Lower lobe of right lung (tissue), 2 donors: ENCODE measurements at regions not wholly inside any gene's neighbourhood (a gene's known extent, or its start where the extent isn't known, plus 50 kb on each side); places are given as distances from the start of the nearest gene placed in this dataset. TPM values are rescaled to one million over a fixed set of nuclear protein-coding genes. Genes with fewer than 3 reads are reported as not detected.

Experiments
- ATAC-seq, 2 donors: fragments of 200-7000 bp; cut with Tn5 transposase; one replicate each; pipeline ENCODE4 v1.9.1; 2020 to 2022; ENCODE audit warnings: mild to moderate bottlenecking in 2 of 2, moderate library complexity in 2 of 2
- DNase-seq: peaks from one replicate; pipeline ENCODE4 v3.0.0-alpha.2; 2020
- H3K27ac ChIP-seq: fragments of 200-600 bp; one replicate; pipeline ENCODE4 v1.8.0; 2022
- H3K27me3 ChIP-seq: fragments of 200-600 bp; one replicate; pipeline ENCODE4 v1.8.0; 2022; ENCODE audit warnings: low read depth
- H3K36me3 ChIP-seq: fragments of 200-600 bp; one replicate; pipeline ENCODE4 v1.8.0; 2022; ENCODE audit warnings: mild to moderate bottlenecking
- H3K4me1 ChIP-seq: fragments of 200-600 bp; one replicate; pipeline ENCODE4 v1.8.0; 2022
- H3K4me3 ChIP-seq: fragments of 200-600 bp; one replicate; pipeline ENCODE4 v1.8.0; 2022; ENCODE audit warnings: mild to moderate bottlenecking
- H3K9me3 ChIP-seq: fragments of 200-600 bp; one replicate; pipeline ENCODE4 v1.8.0; 2022
- CTCF ChIP-seq: fragments of 200-600 bp; IDR thresholded peaks from one replicate; pipeline ENCODE4 v1.8.0; 2022; ENCODE audit warnings: antibody characterized with exemption, mild to moderate bottlenecking
- intact Hi-C: fragments of 100-400 bp; cut with DNase I; formaldehyde crosslinking; loops from one replicate; pipeline ENCODE4 v1.11.0; 2022
- microRNA-seq: library from miRNA; unstranded; fragments of <30 nt; microRNA quantifications from one replicate; pipeline ENCODE4 v1.2.0, GENCODE V29; 2020; ENCODE audit warnings: borderline number of aligned reads
- donor health status: DM: no; HTN: yes; CAD: no; lungs with severe emphysema.

- DNase-seq: no peak
- no peak for ATAC-seq
- Histone ChIP-seq H3K4me1 (no peaks in the 10 kb centered on the region), H3K36me3 (no peaks in the 10 kb centered on the region), H3K27ac (no peak overlapping the region), H3K27me3 (peaks cover 5% of the 10 kb centered on the region), H3K9me3 (no peaks in the 10 kb centered on the region), H3K4me3 (no peak overlapping the region)
- no peak for TF ChIP-seq CTCF
- intact Hi-C loops: no loop called here
These were observed 65.5 kb upstream of the SKOR2 start for GRCh38 chr18:47316924-47317323.

GRCh38 chr18:47313901-47314300, 62.4 kb upstream of the SKOR2 start:
- H3K27me3 ChIP-seq: no peaks in the 10 kb centered on the region
- H3K4me3 ChIP-seq: no peak overlapping the region
- no peak for ATAC-seq
- DNase-seq: no peak
- no peak for TF ChIP-seq CTCF
- no peaks in the 10 kb centered on the region for H3K9me3 ChIP-seq
- intact Hi-C loops: no loop called here
- H3K27ac ChIP-seq: no peak overlapping the region
- H3K36me3 ChIP-seq: no peaks in the 10 kb centered on the region
- no peaks in the 10 kb centered on the region for H3K4me1 ChIP-seq

GRCh38 chr18:47311585-47311984, 60.1 kb upstream of the SKOR2 start:
- H3K27ac ChIP-seq: no peak overlapping the region
- intact Hi-C loops: no loop called here
- no peak overlapping the region for H3K4me3 ChIP-seq
- H3K9me3 ChIP-seq: no peaks in the 10 kb centered on the region
- ATAC-seq (no peak), DNase-seq (no peak)
- TF ChIP-seq CTCF: no peak
- no peaks in the 10 kb centered on the region for H3K36me3 ChIP-seq
- H3K27me3 ChIP-seq: no peaks in the 10 kb centered on the region
- no peaks in the 10 kb centered on the region for H3K4me1 ChIP-seq

Small RNA genes in the stretch of these regions (microRNA-seq; reads per million reads assigned to microRNA genes)
- gene MIR4527: not detected
